H1 (cell line): ENCODE measurements at regions not wholly inside any gene's neighbourhood (a gene's known extent, or its start where the extent isn't known, plus 50 kb on each side); places are given as distances from the start of the nearest gene placed in this dataset.

Experiments
- CTCF ChIA-PET: fragments of 300-600 bp; sonication (Branson Sonifier 250); formaldehyde crosslinking; loops from one replicate; lab custom pipeline; 2021; ENCODE audit not compliant: partially characterized antibody; lab: Charles Lee
- POLR2A ChIA-PET: fragments of 300-600 bp; sonication (Branson Sonifier 250); formaldehyde crosslinking; loops from one replicate; lab custom pipeline; 2021; ENCODE audit warnings: inconsistent platforms; ENCODE audit not compliant: partially characterized antibody; lab: Charles Lee
- DNase-seq, 2 experiments: peaks; one replicate each; pipeline versions ENCODE4 v3.0.0 to v3.0.0-alpha.2; 2010 to 2022; ENCODE audit warnings: low spot score in 2 of 2, low read depth in 1 of 2, mixed read lengths in 1 of 2
- FAIRE-seq: peaks from 2 replicates; lab custom pipeline; 2011; peaks lifted over from hg19 to GRCh38; lab: Jason Lieb, UNC
- H2AFZ ChIP-seq: 2 replicates; pipeline ENCODE4 v1.8.1; 2012; ENCODE audit warnings: low read length, inconsistent platforms
- H2AK5ac ChIP-seq: 2 replicates; pipeline ENCODE4 v1.6.1; 2013; ENCODE audit warnings: low read depth, low read length
- H2BK120ac ChIP-seq: replicated peaks from 2 replicates; pipeline ENCODE3; 2013; ENCODE audit warnings: low read depth, low read length, inconsistent platforms
- H2BK12ac ChIP-seq: 2 replicates; pipeline ENCODE4 v1.6.1; 2013; ENCODE audit warnings: low read depth, low read length
- H2BK15ac ChIP-seq: 2 replicates; pipeline ENCODE4 v1.6.1; 2013; ENCODE audit warnings: low read length
- H2BK20ac ChIP-seq: 2 replicates; pipeline ENCODE4 v1.6.1; 2013; ENCODE audit warnings: low read length
- H2BK5ac ChIP-seq: 2 replicates; pipeline ENCODE4 v1.6.1; 2013; ENCODE audit warnings: low read depth, low read length
- H3K14ac ChIP-seq: 2 replicates; pipeline ENCODE4 v1.6.1; 2013; ENCODE audit warnings: inconsistent platforms; ENCODE audit not compliant: insufficient read length
- H3K18ac ChIP-seq: 2 replicates; pipeline ENCODE4 v1.6.1; 2013; ENCODE audit warnings: low read length; ENCODE audit errors: extremely low read depth
- H3K23ac ChIP-seq: 2 replicates; pipeline ENCODE4 v1.6.1; 2013; ENCODE audit warnings: inconsistent platforms; ENCODE audit not compliant: insufficient read length
- H3K23me2 ChIP-seq: 2 replicates; pipeline ENCODE4 v1.6.1; 2013; ENCODE audit warnings: low read depth, low read length
- H3K27ac ChIP-seq: 2 replicates; pipeline ENCODE4 v1.6.1; 2011; ENCODE audit warnings: low read depth, low read length, inconsistent platforms
- H3K27me3 ChIP-seq, 4 experiments: replicated peaks in 1 of 4; 1 replicate in 1 of 4; 2 replicates in 3 of 4; pipeline versions ENCODE4 v1.6.1 to v1.8.1; 2011 to 2013; ENCODE audit warnings: low read length in 3 of 4, mild to moderate bottlenecking in 3 of 4, inconsistent platforms in 2 of 4, mixed read lengths in 2 of 4, moderate library complexity in 1 of 4; ENCODE audit not compliant: control insufficient read depth in 3 of 4, insufficient read depth in 3 of 4; ENCODE audit errors: extremely low read depth in 1 of 4
- H3K36me3 ChIP-seq, 4 experiments: 2 replicates each; pipeline versions ENCODE4 v1.6.1 to v1.8.1; 2011 to 2013; ENCODE audit warnings: mild to moderate bottlenecking in 4 of 4, low read length in 3 of 4, moderate library complexity in 2 of 4, control low read depth in 1 of 4, inconsistent platforms in 1 of 4; ENCODE audit not compliant: insufficient read depth in 4 of 4, control insufficient read depth in 2 of 4
- H3K4ac ChIP-seq: replicated peaks from 2 replicates; pipeline ENCODE3; 2013; ENCODE audit warnings: low read length, low read depth, mixed read lengths, inconsistent platforms; ENCODE audit not compliant: insufficient read length
- H3K4me1 ChIP-seq, 4 experiments: replicated peaks in 1 of 4; 1 replicate in 1 of 4; 2 replicates in 3 of 4; pipeline versions ENCODE4 v1.6.1 to v1.8.1; 2011 to 2013; ENCODE audit warnings: low read length in 3 of 4, inconsistent platforms in 2 of 4, mixed read lengths in 1 of 4; ENCODE audit not compliant: insufficient read depth in 4 of 4, control insufficient read depth in 3 of 4
- H3K4me2 ChIP-seq, 2 experiments: 2 replicates each; pipeline versions ENCODE4 v1.6.1 to v1.8.1; 2011 to 2013; ENCODE audit warnings: low read depth in 2 of 2, low read length in 2 of 2, control low read depth in 1 of 2, inconsistent platforms in 1 of 2, mild to moderate bottlenecking in 1 of 2; ENCODE audit not compliant: insufficient read depth in 1 of 2
- H3K4me3 ChIP-seq, 4 experiments: fragments of 200-600, 300-600 bp in 1 of 4; sonication (generic), shearing (Covaris generic), sonication (Bioruptor Twin) in 1 of 4; 2 replicates each; pipeline versions ENCODE4 v1.5.1 to v1.8.1; 2011 to 2016; ENCODE audit warnings: low read length in 4 of 4, low read depth in 3 of 4, control low read depth in 2 of 4, inconsistent platforms in 2 of 4, mild to moderate bottlenecking in 2 of 4, mixed read lengths in 1 of 4, moderate library complexity in 1 of 4; ENCODE audit not compliant: insufficient read depth in 2 of 4; ENCODE audit errors: extremely low read depth in 1 of 4
- H3K56ac ChIP-seq: replicated peaks from 2 replicates; pipeline ENCODE3; 2013; ENCODE audit warnings: low read depth, mild to moderate bottlenecking, mixed read lengths, low read length, inconsistent platforms; ENCODE audit not compliant: insufficient read length
- H3K79me1 ChIP-seq: 2 replicates; pipeline ENCODE4 v1.6.1; 2013; ENCODE audit warnings: low read depth, low read length, control low read depth
- H3K79me2 ChIP-seq, 2 experiments: 2 replicates each; pipeline versions ENCODE4 v1.6.1 to v1.8.1; 2012 to 2013; ENCODE audit warnings: low read length in 2 of 2, mild to moderate bottlenecking in 2 of 2, inconsistent platforms in 1 of 2; ENCODE audit not compliant: insufficient read depth in 2 of 2, control insufficient read depth in 1 of 2
- H3K9ac ChIP-seq, 4 experiments: replicated peaks in 1 of 4; 1 replicate in 1 of 4; 2 replicates in 3 of 4; pipeline versions ENCODE4 v1.6.1 to v1.8.1; 2011 to 2013; ENCODE audit warnings: low read depth in 3 of 4, low read length in 3 of 4, control low read depth in 2 of 4, mild to moderate bottlenecking in 2 of 4, moderate library complexity in 2 of 4, inconsistent platforms in 1 of 4; ENCODE audit errors: extremely low read depth in 1 of 4
- H3K9me3 ChIP-seq, 2 experiments: 2 replicates each; pipeline versions ENCODE4 v1.6.1 to v1.8.1; 2012 to 2013; ENCODE audit warnings: mild to moderate bottlenecking in 2 of 2, moderate library complexity in 2 of 2, control low read depth in 1 of 2, inconsistent platforms in 1 of 2, low read depth in 1 of 2, low read length in 1 of 2, mixed read lengths in 1 of 2; ENCODE audit not compliant: insufficient read depth in 2 of 2
- H4K20me1 ChIP-seq, 2 experiments: replicated peaks in 1 of 2; 2 replicates each; pipeline versions ENCODE3 to v1.8.1; 2011 to 2013; ENCODE audit warnings: inconsistent platforms in 2 of 2, low read length in 2 of 2, mild to moderate bottlenecking in 1 of 2; ENCODE audit not compliant: insufficient read depth in 2 of 2, control insufficient read depth in 1 of 2
- H4K5ac ChIP-seq: 2 replicates; pipeline ENCODE4 v1.6.1; 2013; ENCODE audit warnings: low read length, low read depth, mixed read lengths, inconsistent platforms; ENCODE audit not compliant: insufficient read length
- H4K8ac ChIP-seq: 2 replicates; pipeline ENCODE4 v1.8.0; 2013; ENCODE audit warnings: mild to moderate bottlenecking, moderate library complexity, low read length, inconsistent platforms; ENCODE audit not compliant: insufficient read depth; ENCODE audit errors: extremely low read depth
- H4K91ac ChIP-seq: replicated peaks from 2 replicates; pipeline ENCODE3; 2013; ENCODE audit warnings: low read length, mixed read lengths, inconsistent platforms; ENCODE audit not compliant: insufficient read length
- ATF2 ChIP-seq: IDR thresholded peaks from 2 replicates; pipeline ENCODE4 v1.6.1; 2012; ENCODE audit warnings: low read length, inconsistent platforms
- BACH1 ChIP-seq: IDR thresholded peaks from 2 replicates; pipeline ENCODE4 v1.6.1; 2012; ENCODE audit warnings: low read length, improper control_type of control experiment
- BRCA1 ChIP-seq: IDR thresholded peaks from 2 replicates; pipeline ENCODE4 v1.6.1; 2012; ENCODE audit warnings: low read depth, low read length, improper control_type of control experiment
- CBX5 ChIP-seq: fragments of 300-800, 300-1000 bp; sonication (generic); IDR thresholded peaks from 2 replicates; pipeline ENCODE4 v1.7.1; 2016; ENCODE audit warnings: antibody characterized with exemption, low read length, low read depth
- NRF1 ChIP-seq: IDR thresholded peaks from 2 replicates; pipeline ENCODE4 v1.6.1; 2011; ENCODE audit warnings: mild to moderate bottlenecking, low read depth, low read length, improper control_type of control experiment
- RFX5 ChIP-seq: IDR thresholded peaks from 2 replicates; pipeline ENCODE4 v1.6.1; 2011; ENCODE audit warnings: low read depth, low read length, improper control_type of control experiment, borderline replicate concordance
- SP2 ChIP-seq: IDR thresholded peaks from 2 replicates; pipeline ENCODE4 v1.6.1; 2012; ENCODE audit warnings: mild to moderate bottlenecking, low read length, inconsistent platforms
- WGBS, 2 experiments: shearing (Covaris generic) in 1 of 2; methylation state at CpG; one replicate each; pipeline versions ENCODE4 v1.1.6 to v1.1.7; 2013 to 2015; ENCODE audit warnings: low lambda C conversion rate in 2 of 2, mixed read lengths in 2 of 2, inconsistent platforms in 1 of 2, low coverage in 1 of 2, missing lambda C conversion rate in 1 of 2; ENCODE audit not compliant: insufficient replicate concordance in 2 of 2, insufficient coverage in 1 of 2, insufficient read length in 1 of 2; ENCODE audit errors: extremely low coverage in 1 of 2, missing lambda C conversion rate in 1 of 2; 5-methylcytosine and 5-hydroxymethylcytosine counted together

- ChIA-PET POLR2A (no interaction called here), CTCF (interaction anchor here (1.2 to 1.9 kb wide), 2 partner anchors 9 to 14 kb away, joined by 4 to 6 read pairs; no protein-coding TSS in a partner anchor)
- H2BK15ac ChIP-seq: no peak overlapping the region
- no peak overlapping the region for H2AFZ ChIP-seq
- H3K79me2 ChIP-seq: no peaks in the 10 kb centered on the region
- no peak for FAIRE-seq
- H3K23me2 ChIP-seq: no peaks in the 10 kb centered on the region
- H3K4me2 ChIP-seq: no peak overlapping the region
- H3K14ac ChIP-seq: no peak overlapping the region
- H3K4ac ChIP-seq: no peak overlapping the region
- no peak overlapping the region for H2AK5ac ChIP-seq
- H2BK5ac ChIP-seq: no peak overlapping the region
- H3K4me1 ChIP-seq: no peaks in the 10 kb centered on the region
- WGBS, 2 experiments: 91% methylated on average over 3 of the region's 3 CpGs; no CpG with 5 or more reads in 1 of the 2 experiments
- H3K23ac ChIP-seq: no peak overlapping the region
- no peak overlapping the region for H3K18ac ChIP-seq
- no peak overlapping the region for H3K27ac ChIP-seq
- no peak overlapping the region for H2BK12ac ChIP-seq
- H3K56ac ChIP-seq: no peak overlapping the region
- no peak overlapping the region for H2BK120ac ChIP-seq
- no peak overlapping the region for H4K91ac ChIP-seq
- H3K27me3 ChIP-seq: no peaks in the 10 kb centered on the region
- no peak overlapping the region for H4K5ac ChIP-seq
- no peaks in the 10 kb centered on the region for H3K79me1 ChIP-seq
- H4K8ac ChIP-seq: no peak overlapping the region
- TF ChIP-seq ATF2: no peak
- no peak for TF ChIP-seq BRCA1
- TF ChIP-seq RFX5: no peak
- no peak for TF ChIP-seq SP2
- TF ChIP-seq NRF1: no peak
- no peak for TF ChIP-seq BACH1
- no peak for TF ChIP-seq CBX5
- TF ChIP-seq, all 59 proteins: peak for 0
- Histone ChIP-seq H3K36me3 (no peaks in the 10 kb centered on the region), H3K9ac (no peak overlapping the region), H3K9me3 (no peaks in the 10 kb centered on the region), H4K20me1 (no peaks in the 10 kb centered on the region), H3K4me3 (no peak overlapping the region), H2BK20ac (no peak overlapping the region)
- no peak for DNase-seq
Measured at GRCh38 chr20:19907326-19908056, 109.7 kb upstream of the NAA20 start.
